DMS 273 (cell line): ENCODE measurements at regions not wholly inside any gene's neighbourhood (a gene's known extent, or its start where the extent isn't known, plus 50 kb on each side); places are given as distances from the start of the nearest gene placed in this dataset.

Source experiments
- DNase-seq: peaks from one replicate; lab custom pipeline; 2025; ENCODE audit not compliant: unreplicated experiment; lab: John Stamatoyannopoulos, UW

DNA sequence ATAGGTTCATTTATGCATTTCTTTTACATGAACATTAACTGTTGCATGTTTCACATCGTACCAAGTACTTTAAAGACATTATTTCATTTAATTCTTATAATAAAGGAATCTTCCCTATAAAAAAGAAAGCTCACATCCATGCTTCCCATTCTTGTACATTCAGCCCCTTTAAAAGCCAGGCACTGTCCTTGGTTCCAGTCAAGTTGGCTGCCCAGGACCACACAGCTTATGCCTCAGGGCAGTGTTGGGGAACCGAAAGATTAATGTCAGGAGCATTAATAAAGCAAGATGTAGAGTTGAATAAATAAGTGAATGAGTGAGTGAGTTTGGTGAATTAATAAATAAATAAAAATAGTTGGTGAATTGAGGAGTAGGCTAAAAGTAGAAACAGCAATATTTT is 409.4 kb upstream of the DAB1 start:
- DNase-seq = no peak

DNA sequence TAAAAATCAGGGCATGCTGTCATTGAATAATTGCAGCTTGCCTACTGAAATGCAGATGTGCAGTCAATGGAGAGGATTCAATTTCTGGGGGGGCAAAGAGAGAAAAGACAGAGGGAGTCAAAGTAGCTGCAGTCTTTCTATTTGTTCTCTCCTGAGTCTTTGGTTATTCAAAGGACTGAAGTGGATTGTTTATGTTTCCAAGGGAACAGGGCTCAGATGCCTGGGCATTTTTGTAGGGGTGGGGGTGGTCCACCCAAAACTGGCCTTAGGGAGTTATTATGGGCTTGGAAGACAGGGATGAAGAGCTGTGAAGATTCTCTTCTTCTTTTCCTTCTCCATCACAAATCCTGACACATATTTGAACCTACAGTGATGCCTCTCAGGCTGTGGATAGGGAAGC is 408.8 kb upstream of the DAB1 start:
- no peak for DNase-seq

DNA sequence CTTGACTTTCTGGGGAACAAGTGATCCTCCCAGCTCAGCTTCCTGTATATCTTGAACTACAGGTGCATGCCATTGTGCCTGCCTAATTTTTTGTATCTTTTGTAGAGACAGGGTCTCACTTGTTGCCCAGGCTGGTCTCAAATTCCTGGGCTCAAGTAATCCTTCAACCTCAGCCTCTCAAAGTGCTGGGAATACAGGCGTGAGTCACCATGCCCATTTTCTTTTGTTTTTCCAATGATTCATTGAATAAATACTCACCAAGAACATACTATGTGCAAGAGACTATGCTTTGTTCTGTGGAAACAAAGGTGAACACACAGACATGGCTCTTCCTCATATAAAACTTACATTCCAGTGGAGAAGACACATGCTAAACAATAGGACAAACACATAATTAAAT is 407.8 kb upstream of the DAB1 start:
- no peak for DNase-seq

DNA sequence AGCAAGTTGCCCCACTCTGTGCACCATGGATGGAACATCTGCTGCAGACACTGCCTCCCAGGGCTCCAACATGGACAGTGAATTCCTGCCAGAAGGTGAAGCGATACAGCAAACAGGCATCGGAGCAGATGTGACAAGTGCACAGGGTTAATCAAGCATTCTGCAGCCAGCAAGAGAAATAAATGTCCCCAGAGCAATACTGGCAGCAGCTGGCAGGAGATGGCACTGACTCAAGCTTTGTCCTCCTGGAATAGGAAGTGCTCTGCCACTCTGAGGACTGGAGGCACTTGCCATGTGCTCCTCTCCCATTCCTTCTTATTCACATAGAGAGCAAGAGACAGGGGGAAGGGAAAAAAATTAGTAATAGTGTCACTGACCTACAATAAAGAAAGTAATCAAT is 402.7 kb upstream of the DAB1 start:
- peak; percentile 83 for DNase-seq

DNA sequence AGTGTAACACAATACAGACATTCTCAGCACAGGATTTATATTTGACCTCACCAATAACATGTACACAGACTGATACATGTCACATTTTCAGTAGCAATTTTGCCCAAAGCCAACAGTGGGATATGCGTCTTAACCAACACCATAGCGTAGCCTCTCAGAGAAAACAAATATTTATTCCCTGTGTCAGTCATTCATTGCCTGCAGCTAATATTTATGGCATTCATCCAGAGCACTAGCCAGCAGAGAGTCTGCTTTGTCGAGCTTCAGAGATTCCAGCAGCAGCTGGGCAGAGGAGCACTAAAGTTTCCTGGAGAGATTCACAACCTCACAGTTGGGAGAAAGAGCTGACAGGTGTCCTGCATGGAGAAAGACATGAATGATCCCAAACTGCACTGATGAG is 400.7 kb upstream of the DAB1 start:
- no peak for DNase-seq

DNA sequence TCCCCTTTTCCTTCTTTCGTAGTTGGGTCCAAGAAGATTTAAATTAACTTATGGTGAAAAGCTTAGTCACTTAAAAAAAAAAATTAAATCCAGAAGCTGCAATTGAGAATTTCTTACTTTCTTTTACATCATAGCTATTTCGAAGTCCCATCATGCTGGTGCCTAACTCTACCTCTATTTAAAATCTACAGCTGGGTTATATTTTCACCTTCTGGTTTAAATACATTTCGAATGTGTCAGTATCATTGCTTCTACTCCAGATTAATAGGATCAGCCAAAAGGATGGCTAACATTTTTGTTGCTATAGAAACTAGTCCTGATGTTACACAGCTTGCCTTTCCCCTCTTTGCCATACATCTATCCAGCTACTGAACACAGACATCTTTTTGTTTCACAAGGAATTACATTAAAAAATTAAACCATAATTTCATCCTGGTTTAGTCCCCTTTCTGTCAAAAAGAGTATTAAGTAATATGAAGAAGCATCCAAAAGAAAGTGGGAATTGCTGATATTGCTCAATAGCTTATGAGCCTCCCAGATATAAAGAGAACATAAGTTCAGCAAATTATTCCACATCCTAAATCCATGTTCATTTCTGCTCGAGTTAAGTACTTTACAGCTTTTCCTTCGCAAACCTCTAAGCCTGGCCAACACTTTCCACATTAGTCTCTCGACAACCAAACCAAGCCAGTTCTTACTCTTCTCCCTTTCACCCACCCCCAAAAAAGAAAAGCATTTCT is 396.7 kb upstream of the DAB1 start:
- DNase-seq = no peak

DNA sequence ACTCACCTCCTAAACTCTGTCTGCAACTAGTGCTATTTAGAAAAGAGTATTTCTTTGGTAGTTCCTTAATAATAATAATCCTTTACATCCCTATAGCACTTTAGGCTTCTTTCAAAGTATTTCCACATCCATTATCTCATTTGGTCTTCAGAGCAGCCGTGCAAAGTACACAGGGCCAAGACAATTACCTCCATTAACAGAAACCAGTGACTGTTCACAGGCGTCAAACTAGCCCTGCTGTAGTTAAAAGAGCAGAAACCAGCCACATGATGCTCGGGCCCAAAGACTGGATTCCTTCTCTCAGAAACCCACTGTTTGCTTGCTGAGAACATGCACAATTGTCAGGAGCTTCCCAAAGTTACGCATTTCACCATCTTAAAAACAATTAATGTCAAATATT is 396.0 kb upstream of the DAB1 start:
- DNase-seq = no peak

DNA sequence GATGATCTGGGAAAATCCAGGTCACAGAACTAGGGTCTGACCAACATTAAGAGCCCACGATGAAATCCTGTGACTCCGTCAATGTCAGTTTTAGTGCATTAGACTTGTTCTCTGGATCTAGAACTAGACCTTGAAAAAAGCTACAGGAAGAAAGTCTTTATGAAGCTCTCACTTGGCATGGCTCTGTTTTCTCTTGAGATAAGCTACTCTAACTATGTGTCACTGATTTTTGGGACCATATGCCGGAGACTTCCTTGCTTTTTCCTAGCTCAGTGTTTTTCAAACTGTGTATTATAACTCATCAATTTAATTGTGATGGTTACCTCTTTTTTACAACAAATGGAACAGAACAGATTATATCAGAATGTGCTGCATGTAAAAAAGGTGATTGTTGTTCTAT is 379.7 kb upstream of the DAB1 start:
- DNase-seq = no peak

DNA sequence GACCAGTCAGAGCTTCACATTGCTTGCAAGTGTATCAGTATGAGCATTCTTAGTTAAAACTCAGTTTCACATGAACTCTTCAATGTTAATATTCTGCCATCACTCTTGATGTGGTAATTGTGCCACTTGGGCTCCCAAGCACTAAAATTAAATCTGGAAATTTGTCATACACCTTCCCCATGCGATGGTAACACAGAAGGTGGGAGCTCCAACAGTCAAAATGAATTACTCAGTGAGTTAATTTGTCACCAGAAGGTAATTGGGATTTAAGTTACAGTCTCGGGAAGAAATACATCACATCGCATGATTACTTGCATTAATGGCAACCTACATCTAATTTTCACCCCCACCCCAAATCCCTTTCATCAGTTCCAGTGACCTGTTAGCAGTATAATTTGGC is 376.5 kb upstream of the DAB1 start:
- no peak for DNase-seq

DNA sequence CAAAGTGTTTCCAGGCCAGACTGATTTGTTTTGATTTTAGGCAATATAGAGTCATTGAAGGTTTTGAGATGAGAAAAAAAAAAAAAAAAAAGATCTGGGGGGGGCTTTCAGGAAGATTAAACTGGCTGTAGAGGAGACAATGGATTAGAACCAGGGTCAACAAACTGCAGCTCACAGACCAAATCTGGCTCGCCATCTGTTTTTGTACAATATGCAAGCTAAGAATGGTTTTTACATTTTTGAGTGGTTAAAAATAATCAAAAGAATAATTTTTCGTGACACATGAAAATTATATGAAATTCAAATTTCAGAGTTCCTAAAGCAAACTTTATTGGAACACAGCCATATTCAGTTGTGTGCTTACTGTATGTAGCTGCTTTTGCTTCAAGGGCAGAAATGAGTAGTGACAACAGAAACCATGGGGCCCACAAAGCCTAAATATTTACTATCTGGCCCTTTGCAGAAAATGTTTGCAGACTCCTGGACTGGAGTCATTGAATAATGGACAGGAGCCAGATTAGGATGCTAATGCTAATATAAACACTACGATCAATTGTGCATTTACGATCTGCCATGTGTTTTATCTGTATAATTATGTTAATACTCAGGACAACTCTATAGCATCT is 375.7 kb upstream of the DAB1 start:
- DNase-seq = no peak

DNA sequence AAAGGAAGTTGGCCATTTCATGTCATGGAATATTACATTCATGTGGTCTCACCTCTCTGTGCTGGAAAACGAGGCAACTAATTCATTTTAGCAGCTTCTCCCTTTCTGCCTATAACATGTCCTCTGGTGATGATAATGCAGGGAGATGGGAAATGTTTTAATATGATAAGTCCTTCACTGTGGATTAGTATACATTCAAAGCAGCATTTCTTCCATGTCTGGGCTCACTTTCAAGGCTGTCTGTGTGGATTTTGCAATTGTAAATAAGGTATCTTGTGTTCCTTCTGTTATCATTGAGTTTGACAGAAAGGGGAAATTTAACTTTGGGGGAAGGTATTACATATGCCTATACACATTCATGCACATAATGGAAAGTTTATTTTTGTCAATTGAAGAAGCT is 374.7 kb upstream of the DAB1 start:
- DNase-seq = no peak

DNA sequence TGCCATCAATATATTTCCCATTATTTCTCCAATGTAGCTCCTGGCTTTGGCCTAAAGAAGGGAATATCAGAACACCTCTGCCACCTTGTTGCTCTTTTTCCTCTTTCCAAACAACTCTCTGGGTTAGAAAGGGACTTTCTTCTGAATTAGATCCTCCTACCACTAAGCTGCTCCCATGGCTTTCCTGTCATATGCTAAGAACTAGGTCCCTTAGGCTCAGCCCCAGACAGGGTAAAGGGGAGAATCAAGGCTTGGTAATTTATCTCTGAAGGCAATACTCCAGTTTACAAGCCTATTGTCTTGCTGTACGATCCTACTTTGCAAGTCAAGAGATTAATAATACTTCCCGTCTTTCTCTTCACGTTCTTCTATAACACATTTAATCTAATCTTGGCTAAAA is 373.2 kb upstream of the DAB1 start:
- DNase-seq = no peak

DNA sequence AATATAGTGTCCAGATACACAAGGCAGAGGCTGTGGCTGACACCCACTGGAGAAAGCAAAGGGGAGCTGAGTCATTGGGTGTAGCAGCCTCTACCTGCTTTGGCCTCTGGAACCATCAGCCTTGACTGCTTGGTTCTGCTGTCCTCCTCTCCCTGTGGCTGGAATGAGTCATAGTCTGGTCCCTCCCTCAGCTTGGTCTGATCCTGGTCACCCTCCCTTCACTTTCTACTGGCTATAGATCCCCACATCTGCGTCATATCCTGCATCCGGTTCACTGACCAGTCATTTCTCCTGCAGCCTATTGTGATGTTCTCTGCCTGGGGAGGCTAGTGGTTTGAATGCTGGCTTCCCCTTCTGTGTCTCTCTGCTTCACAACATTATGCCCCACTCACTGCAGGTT is 372.8 kb upstream of the DAB1 start:
- DNase-seq = no peak

DNA sequence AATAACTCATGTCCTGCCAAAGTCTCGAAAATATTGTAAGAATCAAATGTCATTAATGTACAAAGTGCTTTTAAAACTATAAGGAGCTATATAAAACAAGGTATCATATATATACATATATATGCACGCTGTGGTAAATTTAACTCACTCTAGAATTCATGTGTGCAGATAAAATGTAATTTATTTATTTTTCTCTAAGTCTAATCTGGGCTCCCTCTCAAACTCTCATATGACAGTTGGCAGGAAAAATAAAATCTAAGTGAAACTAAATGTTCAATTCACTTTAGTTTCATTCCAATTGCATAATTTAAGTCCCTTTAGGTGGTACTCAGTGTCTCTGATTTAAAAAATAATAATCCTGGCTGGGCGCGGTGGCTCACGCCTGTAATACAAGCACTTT is 372.0 kb upstream of the DAB1 start:
- DNase-seq = no peak

DNA sequence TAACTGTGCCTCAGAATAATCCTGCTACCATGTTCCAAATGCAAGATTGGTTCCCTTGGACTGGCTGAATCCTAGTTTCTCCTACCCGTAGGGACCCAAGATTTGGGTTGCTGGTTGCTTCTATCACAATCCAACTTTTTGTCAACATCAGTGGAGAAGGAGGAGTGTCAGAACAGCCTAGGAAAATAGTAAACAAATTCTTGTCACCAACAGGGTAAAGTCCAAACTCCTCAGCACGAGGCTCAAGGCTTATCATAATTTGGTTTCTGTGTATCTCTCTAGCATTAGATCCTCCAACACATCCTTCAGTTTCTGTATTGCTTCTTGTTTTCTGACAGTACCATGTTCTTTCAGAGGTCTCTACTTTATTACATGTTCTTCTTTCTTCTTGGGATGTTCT is 370.2 kb upstream of the DAB1 start:
- no peak for DNase-seq

DNA sequence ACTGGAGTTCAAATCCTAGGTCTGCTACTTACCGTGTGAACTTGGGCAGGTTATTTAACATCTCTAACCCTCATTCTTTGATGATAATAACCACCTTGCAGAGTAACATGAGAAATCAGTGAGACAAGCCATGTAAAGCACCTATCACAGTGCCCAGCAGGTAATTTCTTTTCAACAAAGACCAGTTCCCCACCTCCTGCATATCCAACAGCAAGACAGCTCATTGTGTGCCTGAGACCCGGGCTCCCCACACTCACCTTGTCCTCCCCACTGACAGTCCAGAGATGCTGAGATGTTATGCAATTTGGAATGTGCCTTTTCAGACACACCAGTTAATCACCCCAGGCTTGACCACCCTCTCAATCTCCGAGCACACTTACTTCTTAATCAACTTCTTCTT is 367.6 kb upstream of the DAB1 start:
- DNase-seq = no peak

DNA sequence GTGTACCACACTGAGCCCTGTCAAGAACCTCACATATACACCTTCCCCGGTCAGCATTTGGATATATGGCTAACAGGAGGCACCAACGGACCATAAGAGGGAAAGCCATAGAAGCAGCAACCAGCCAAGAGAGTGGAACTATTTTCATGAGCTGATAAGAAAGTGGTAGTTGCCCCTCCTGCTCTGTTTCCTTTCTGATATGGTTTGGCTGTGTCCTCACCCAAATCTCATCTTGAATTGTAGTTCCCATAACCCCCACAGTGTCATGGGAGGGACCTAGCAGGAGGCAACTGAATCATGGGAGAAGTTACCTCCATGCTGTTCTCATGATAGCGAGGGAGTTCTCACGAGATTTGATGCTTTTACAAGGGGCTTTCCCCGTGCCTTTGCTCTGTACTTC is 366.1 kb upstream of the DAB1 start:
- DNase-seq = no peak

DNA sequence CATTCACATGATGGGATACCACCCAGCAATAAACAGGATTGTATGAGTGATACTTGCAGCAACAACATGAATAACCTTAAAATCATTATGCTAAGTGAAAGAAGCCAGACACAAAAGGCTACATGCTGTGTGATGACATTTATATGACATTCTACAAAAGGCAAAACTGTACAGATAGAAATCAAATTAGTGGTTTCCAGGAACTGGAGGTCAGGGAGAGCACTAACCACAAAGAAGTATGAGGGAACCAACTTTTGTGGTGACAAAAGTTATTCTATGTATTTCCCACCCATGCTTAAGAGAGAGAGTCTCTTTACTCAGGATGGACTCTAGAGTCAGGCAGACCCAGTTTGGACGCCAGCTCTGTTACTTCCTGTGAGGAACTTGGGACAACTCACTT is 364.5 kb upstream of the DAB1 start:
- DNase-seq = no peak

DNA sequence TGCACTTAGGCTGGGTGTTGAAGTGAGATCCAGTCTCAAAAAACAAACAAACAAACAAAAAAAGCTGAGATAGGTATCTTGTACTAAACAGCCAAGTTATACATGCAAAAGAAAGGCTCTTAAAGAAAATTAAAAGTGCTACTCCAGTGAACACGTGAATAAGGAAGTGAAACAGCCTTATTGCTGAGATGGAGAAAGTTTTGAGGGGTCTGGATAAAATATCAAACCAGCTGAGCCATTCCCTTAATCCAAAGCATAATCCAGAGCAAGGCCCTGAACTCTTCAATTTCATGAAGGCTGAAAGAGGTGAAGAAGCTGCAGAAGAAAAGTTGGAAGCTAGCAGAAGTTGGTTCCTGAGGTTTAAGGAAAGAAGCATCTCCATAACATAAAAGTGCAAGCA is 360.5 kb upstream of the DAB1 start:
- DNase-seq = no peak

DNA sequence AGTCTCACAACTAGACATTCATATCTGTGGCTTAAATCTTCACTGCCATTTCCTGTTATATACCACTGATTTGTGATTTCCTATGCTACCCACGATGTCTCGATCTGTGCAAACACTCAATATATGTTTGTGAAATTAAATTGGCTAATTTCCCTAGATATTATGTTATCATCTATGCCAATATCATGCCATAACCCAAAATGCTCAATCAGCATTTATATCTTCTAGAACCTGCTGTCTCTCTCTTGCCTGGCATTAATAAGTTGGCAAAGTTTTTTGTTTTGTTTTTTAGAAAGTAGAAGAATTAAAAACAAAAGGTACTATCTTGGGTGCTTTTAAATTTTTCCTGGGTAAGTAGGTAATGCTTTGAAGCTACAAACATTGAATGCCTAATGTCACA is 358.5 kb upstream of the DAB1 start:
- no peak for DNase-seq

DNA sequence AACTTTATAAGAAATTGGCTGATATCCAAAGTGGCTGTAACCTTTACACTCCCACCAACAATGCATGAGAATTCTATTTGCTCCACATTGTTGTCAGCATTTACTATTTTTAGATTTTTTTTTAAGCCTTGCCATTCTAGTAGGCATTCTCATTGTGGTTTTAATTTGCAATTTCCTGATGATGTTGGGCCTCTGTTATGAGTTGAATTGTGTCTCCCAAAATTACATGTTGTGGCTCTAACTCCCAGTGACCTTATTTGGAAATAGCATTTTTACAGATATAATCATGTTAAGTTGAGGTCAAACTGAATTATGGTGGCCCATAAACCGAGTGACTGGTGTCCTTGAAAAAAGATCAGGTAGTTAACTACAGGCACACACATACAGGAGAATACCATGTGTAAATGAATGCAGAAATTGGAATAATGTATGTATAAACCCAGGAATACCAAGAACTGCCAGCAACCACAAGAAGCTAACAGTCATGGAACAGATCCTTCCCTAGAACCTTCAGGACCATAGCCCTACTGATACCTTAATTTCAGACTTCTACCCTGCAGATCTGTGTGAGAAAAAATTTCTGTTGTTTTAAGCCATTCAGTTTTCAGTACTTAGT is 348.8 kb upstream of the DAB1 start:
- DNase-seq = no peak

DNA sequence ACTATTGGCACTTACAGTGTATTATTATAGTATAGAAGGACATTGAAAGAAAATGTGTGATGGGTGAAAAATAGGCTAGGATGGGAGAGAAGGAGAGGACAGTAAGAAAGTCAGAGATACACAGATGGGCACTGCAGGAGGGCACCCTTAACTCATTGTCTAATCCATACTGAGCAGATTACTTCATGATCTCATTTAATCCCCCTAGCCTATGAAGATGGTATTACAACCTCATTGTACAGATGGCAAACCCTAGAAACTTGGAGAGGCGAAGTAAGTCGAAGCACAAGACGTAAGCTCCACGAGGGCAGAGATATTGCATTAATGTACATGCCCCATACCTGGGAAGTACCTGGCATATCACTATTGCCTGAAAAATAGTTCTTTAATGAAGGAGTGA is 346.9 kb upstream of the DAB1 start:
- peak; percentile 67 for DNase-seq

DNA sequence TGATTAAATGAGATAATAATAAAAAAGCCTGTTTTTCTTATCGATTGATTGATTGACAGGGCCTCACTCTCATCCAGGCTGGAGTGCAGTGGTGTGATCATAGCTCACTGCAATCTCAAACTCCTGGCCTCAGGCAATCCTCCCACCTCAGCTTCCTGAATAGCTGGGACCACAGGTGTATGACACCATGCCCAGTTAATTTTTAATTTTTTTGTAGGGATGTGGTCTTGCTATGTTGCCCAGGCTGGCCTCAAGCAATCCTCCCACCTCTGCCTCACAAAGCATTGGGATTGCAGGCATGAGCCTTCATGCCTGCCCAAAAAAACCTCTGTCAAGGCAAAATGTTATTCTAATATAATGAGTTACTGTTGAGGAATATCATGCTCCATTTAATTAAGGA is 346.4 kb upstream of the DAB1 start:
- DNase-seq = no peak
